NCI-H1105 (cell line): ENCODE measurements at regions not wholly inside any gene's neighbourhood (a gene's known extent, or its start where the extent isn't known, plus 50 kb on each side); places are given as distances from the start of the nearest gene placed in this dataset.
"Not testable (repeated sequence)": the region's sequence is repeated elsewhere in the genome, so short reads cannot be mapped to it uniquely, and the experiment has no call there.

ENCODE experiments used
- DNase-seq: peaks from one replicate; lab custom pipeline; 2025; lab: John Stamatoyannopoulos, UW

GRCh38 chr15:88995449-88995848, 82.3 kb upstream of the MFGE8 start:
- DNase-seq = no peak

DNA sequence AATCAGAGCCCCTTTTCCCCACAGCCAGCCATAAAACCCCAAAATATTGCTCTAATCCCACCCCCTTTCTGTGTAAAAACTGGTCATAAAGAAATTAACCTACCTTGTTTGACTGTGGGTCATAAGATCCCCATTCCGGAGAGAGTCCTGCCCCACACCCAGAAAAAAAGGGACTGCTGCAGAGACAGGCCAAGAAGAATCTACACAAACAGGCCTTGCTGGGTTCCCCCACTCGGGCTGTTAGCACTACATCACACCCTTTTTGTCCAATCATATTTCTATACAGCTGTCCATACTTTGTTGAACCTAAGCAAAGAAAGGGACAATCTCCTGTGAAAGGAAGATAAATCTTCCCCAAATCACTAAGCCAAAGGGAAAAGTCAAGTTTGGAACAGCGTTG, 84.4 kb upstream of the MFGE8 start:
- no peak for DNase-seq

DNA sequence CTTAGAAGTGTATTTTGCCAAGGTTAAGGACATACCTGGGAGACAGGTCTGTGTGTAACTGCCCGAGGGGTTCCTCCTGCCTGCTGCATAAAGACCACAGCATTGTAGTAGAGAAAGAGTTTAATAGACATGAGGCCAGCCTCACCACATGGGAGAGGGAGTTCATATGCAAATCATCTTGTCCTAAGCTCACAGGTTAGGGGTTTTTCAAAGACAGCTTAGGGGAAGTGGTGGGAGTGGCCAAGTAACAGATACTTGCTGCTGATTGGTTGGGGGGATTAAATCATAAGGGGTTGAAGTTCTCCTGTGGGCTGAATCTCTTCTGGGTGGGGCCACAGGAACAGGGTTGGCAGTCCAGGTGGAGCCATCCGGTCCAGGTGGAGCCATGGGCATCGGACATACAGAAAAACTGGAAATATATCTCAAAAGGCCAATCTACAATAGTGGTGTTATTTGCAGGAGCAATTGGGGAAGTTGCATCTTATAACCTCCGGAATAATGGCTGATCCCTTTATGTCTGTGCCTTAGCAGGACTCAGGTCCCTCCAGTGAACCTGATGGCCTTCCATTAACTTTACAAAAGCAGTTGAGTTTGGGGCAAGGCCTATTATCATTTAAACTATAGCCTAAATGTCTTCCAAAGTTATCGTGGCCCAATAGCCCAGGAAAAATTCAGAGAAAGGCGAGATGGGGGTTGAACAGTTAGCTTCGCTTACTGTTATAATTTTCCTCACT, 86.0 kb upstream of the MFGE8 start:
- no peak for DNase-seq

DNA sequence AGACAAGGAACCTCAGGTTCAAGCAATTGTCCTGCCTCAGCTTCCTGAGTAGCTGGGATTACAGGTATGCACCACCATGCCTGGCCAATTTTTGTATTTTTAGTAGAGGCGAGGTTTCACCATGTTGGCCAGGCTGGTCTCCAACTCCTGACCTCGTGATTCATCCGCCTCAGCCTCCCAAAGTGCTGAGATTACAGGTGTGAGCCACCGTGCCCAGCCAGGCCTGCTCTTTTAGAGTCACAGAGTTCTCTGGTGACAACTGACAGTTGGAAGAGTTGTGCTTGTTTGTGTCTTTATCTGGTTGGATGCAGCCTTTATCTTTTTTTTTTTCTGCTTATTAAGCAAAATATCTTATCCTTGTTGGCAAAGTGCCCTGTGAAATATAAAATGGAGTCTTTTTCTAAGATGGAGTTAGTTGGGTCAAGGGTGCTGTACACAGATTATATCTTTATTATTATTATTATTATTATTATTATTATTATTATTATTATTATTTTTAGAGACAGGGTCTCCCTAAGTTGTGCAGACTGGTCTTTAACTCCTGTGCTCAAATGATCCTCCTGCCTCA, 86.5 kb upstream of the ABHD2 start:
- not testable (repeated sequence) for DNase-seq

DNA sequence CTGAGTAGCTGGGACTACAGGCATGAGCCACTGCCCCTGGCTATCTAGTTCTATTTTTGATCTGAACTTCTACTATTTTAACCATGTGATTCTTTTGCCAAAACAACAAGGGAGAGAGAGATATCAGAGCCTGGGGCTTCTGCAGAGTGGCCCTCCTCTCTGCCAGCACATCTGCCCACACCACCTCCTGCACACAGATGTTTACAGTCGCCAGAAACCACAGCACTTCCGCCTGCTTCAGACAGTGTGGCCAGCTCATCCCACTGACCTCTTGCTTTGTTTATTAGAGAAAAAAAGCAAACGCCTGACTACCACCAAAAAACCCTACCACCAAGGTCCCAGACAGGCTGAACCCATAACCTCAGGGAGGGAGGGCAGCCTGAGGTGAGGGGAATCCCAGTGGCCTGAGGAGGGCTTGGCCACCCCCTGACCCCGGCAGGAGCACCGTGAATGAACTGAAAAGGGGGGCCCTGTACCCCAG, 85.9 kb upstream of the ABHD2 start:
- DNase-seq = no peak

- DNase-seq = no peak
Observed at GRCh38 chr15:89002830-89003229, 85.4 kb upstream of the ABHD2 start.

GRCh38 chr15:89003865-89004725, 84.2 kb upstream of the ABHD2 start:
- no peak for DNase-seq

DNA sequence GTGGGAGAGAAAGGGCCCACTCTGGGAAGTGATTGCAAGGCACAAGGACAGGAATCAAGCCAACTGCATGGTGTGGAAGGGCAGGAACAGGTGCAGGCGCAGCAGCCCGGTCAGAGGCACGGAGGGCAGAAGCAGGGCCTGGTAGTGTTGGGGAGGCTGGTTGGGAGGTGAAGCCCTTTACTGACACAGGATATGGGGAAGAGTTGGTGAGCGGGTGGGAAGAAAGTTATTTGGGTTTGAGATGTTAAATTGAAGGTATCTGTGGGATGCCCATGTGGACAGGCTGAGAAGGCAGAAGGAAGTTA, 83.6 kb upstream of the ABHD2 start:
- no peak for DNase-seq

DNA sequence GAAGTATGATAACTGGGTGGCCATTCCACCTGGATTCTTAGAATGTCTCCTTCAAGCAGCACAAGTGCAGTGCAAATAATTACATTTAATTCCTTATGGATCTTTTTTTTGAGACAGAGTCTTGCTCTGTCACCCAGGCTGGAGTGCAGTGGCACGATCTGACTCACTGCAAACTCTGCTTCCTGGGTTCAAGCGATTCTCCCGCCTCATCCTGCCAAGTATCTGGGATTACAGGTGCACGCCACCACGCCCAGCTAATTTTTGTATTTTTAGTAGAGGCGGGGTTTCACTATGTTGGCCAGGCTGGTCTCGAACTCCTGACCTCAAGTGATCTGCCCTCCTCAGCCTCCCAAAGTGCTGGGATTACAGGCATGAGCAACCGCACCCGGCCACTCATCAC, 80.7 kb upstream of the ABHD2 start:
- not testable (repeated sequence) for DNase-seq

- DNase-seq = no peak
Observed at GRCh38 chr15:89007989-89008388, 80.3 kb upstream of the ABHD2 start.

- no peak for DNase-seq
Observed at GRCh38 chr15:89009080-89009479, 79.2 kb upstream of the ABHD2 start.

DNA sequence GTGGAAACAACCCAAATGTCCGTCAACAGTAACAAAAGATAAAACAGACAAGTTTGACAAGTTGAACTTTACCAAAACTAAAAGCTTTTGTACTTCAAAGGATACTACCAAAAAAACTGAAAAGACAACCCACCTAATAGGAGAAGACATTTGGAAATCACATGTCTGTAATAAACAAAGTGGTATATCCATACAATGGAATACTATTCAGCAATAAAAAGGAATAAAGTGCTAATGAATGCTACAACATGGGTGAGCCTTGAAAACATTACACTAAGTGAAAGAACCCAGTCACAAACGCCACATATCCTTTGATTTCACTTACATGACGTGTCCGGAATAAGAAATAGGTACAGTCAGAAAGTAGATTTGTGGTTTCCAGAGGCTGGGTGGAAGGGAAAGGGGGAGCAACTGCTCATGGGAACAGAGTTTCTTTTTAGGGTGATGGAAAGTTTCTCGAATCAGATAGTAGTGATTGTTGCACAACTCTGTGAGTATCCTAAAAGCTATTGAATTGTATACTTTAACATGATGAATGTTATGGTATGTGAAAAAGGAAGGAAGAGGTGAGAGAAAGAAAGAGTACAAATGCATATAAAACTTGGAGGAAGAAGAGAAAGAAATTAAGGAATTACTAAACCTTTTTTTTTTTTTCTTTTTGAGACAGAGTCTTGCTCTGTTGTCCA, 72.7 kb upstream of the ABHD2 start:
- DNase-seq = no peak

- DNase-seq = no peak
Observed at GRCh38 chr15:89016549-89017041, 71.7 kb upstream of the ABHD2 start.

DNA sequence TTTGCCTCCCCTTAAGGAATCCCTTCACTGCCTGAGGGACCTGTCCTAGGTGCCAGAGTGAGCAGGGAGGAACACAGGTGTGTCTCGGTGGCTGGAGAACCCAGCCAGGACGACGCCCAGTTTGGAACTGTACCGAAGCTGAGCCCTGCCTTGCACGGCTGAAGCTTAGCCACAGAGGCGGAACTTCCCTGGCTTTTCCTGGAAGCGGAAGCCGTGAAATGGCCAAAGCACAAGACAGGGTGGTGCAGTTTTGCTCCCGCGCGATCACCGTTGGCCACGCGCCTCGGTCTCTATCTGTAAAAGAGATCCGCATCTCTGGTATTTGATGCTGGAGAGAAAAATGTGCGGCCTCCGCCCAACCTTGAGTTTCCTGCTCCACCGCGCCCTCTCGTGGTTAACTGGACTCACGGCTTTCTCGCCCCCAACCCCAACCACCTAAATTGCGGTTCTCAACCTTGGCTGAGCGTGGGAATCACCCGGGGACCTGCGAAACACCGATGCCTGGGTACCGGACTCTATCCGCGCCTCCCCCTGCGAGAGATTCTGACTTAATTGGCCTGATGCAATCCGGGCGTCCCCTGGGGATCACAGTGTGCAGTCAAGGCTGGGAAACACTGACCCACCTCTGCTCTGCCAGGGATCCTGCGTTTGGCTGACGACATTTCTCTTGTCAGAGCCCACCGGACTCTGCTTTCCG, 70.7 kb upstream of the ABHD2 start:
- DNase-seq = peak; percentile 66

DNA sequence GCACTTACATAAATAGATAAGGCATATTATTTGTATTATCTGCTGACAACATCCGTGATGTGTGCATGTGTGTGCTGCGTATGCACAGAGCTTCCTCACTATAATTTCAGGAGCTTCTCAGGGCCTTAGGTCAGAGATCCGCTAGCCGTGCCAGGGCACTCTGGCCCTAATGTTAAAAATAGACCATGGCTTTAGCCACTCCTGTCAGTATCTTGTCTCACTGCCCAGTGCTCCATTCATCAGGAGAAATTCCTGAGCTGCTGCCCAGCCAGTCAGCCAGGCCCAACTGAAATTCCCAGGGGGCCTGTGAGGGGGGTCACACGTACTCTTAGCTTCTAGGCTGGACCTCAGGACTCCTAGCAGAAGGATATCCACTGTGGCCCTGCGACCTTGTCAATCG, 70.0 kb upstream of the ABHD2 start:
- DNase-seq = no peak

DNA sequence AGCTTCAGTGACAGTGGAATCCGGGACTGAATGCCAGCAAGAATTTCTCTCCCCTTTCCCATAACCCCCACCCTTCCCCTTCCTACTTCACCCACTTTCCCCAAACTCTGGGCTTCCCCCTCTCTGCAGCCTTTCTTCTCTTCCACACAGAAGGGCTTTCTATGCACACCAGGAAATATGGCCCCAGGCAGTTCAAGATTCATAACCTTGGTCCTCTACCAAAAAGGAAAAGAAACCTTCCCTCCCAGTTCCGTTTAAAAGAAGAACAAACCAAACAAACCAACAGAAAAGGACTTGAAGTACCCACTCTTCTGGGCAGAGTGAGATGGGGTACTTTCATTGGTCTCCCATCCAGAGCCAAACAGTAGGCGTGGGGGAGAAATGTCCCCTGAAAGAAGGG, 68.8 kb upstream of the ABHD2 start:
- DNase-seq = no peak

- no peak for DNase-seq
Observed at GRCh38 chr15:89021224-89021623, 67.0 kb upstream of the ABHD2 start.

DNA sequence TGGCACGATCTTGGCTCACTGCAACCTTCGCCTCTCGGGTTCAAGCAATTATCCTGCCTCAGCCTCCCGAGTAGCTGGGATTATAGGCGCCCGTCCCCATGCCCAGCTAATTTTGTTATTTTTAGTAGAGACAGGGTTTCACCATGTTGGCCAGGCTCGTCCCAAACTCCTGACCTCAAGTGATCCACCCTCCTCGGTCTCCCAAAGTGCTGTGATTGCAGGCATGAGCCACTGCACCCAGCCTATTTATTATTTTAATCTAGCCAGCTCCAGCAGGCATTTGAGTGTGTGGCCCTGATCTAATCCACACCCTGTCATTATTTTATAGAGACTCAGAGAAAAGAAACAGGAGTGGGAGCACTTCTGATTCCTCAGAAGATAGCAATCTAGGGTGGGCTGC, 66.4 kb upstream of the ABHD2 start:
- not testable (repeated sequence) for DNase-seq

GRCh38 chr15:89023311-89023961, 64.8 kb upstream of the ABHD2 start:
- DNase-seq = no peak

DNA sequence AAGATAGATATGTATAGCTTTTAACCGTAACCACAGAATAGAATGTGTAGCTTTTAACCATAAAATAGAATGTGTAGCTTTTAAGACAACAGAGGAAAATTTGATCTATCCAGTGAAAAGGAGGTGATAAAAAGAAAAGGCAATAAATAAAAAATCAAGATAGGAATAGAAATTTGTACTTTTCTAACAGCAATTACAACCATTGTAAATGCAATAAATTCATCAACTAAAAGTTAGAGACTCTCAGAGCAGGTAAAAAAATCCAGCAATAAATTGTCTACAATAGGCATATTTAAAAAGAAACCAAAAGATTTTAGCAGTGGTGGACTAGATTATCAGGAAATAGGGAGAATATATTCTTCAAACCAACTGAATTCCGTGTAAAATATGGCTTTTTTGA, 63.8 kb upstream of the ABHD2 start:
- DNase-seq = no peak

- no peak for DNase-seq
Observed at GRCh38 chr15:89026167-89026566, 62.1 kb upstream of the ABHD2 start.
